ENCODE measurements at regions not wholly inside any gene's neighbourhood (a gene's known extent, or its start where the extent isn't known, plus 50 kb on each side); places are given as distances from the start of the nearest gene placed in this dataset.

GRCh38 chr4:185932491-185932890 is 120.5 kb upstream of the SORBS2 start:
- Histone ChIP-seq H3K36me3 (ENCODE audit: insufficient read depth, low read length) (no peaks in the 10 kb centered on the region), H2AFZ (ENCODE audit: low read depth, low read length) (no peak overlapping the region), H3K27me3 (ENCODE audit: insufficient read depth, low read depth, low read length) (no peaks in the 10 kb centered on the region), H3K79me2 (replicated peaks; ENCODE audit: insufficient read depth, low read length) (no peaks in the 10 kb centered on the region), H3K27ac (ENCODE audit: low read length) (no peak overlapping the region), H3K9me2 (ENCODE audit: insufficient read depth, low read length) (no peaks in the 10 kb centered on the region), H4K20me1 (ENCODE audit: insufficient read depth) (no peaks in the 10 kb centered on the region), H3K4me3 (ENCODE audit: low read length) (no peak overlapping the region), H3F3A (ENCODE audit: insufficient read depth, low read length, poor library complexity, severe bottlenecking) (no peaks in the 10 kb centered on the region), H3K4me2 (ENCODE audit: low read length) (no peak overlapping the region), H3K9ac (ENCODE audit: low read length) (no peak overlapping the region), H3K9me3 (ENCODE audit: low read length) (no peaks in the 10 kb centered on the region)
- TF ChIP-seq POLR2AphosphoS5 (IDR thresholded peaks at IDR 0.05) (no peak), REST (IDR thresholded peaks at IDR 0.05; ENCODE audit: borderline replicate concordance) (no peak), EZH2 (IDR thresholded peaks at IDR 0.05; ENCODE audit: borderline replicate concordance, insufficient read depth, low read length, poor library complexity, severe bottlenecking) (no peak), SMC3 (conservative IDR thresholded peaks at IDR 0.05; ENCODE audit: poor library complexity) (no peak), EP300 (conservative IDR thresholded peaks at IDR 0.05; ENCODE audit: poor library complexity, severe bottlenecking) (no peak), MXI1 (conservative IDR thresholded peaks at IDR 0.05; ENCODE audit: poor library complexity, severe bottlenecking) (no peak), TAF1 (IDR thresholded peaks at IDR 0.05; ENCODE audit: low read depth) (no peak), RAD21 (conservative IDR thresholded peaks at IDR 0.05) (no peak)
- TF ChIP-seq, protein P1, sequence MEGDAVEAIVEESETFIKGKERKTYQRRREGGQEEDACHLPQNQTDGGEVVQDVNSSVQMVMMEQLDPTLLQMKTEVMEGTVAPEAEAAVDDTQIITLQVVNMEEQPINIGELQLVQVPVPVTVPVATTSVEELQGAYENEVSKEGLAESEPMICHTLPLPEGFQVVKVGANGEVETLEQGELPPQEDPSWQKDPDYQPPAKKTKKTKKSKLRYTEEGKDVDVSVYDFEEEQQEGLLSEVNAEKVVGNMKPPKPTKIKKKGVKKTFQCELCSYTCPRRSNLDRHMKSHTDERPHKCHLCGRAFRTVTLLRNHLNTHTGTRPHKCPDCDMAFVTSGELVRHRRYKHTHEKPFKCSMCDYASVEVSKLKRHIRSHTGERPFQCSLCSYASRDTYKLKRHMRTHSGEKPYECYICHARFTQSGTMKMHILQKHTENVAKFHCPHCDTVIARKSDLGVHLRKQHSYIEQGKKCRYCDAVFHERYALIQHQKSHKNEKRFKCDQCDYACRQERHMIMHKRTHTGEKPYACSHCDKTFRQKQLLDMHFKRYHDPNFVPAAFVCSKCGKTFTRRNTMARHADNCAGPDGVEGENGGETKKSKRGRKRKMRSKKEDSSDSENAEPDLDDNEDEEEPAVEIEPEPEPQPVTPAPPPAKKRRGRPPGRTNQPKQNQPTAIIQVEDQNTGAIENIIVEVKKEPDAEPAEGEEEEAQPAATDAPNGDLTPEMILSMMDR (IDR thresholded peaks at IDR 0.05; ENCODE audit: poor library complexity, severe bottlenecking): no peak

DNA sequence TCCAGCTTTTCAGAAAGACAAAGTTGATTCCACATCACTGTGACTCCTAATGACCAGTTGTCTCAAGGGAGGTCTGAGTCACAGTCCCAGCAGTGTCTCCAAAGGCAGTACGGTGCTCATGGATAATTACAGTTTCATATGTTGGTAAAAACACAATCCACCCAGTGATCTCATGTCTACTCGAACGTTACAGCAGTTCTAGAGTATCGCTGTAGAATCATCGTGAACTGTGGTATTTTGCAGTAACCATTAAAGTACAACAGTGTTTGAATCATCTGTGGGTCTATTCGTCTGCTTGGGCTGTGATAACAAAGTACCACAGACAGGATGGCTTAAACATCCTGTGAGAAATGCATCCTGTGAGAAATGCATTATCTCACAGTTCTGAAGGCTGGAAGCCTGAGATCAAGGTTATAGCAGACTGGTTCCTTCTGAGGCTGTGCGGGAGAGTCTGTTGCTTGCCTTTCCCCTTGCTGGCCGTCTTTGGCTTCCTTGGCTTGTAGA is 121.1 kb upstream of the SORBS2 start:
- H3K36me3 ChIP-seq (ENCODE audit: insufficient read depth, low read length): no peaks in the 10 kb centered on the region
- no peaks in the 10 kb centered on the region for H3K79me2 ChIP-seq (replicated peaks; ENCODE audit: insufficient read depth, low read length)
- H3F3A ChIP-seq (ENCODE audit: insufficient read depth, low read length, poor library complexity, severe bottlenecking): no peaks in the 10 kb centered on the region
- no peak overlapping the region for H3K4me2 ChIP-seq (ENCODE audit: low read length)
- no peaks in the 10 kb centered on the region for H3K27me3 ChIP-seq (ENCODE audit: insufficient read depth, low read depth, low read length)
- H3K9me3 ChIP-seq (ENCODE audit: low read length): no peaks in the 10 kb centered on the region
- no peak overlapping the region for H3K9ac ChIP-seq (ENCODE audit: low read length)
- no peaks in the 10 kb centered on the region for H3K9me2 ChIP-seq (ENCODE audit: insufficient read depth, low read length)
- H3K27ac ChIP-seq (ENCODE audit: low read length): no peak overlapping the region
- no peak overlapping the region for H3K4me3 ChIP-seq (ENCODE audit: low read length)
- no peak overlapping the region for H2AFZ ChIP-seq (ENCODE audit: low read depth, low read length)
- no peaks in the 10 kb centered on the region for H4K20me1 ChIP-seq (ENCODE audit: insufficient read depth)
- TF ChIP-seq, protein P1 (IDR thresholded peaks at IDR 0.05; ENCODE audit: poor library complexity, severe bottlenecking): no peak
- no peak for TF ChIP-seq SMC3 (conservative IDR thresholded peaks at IDR 0.05; ENCODE audit: poor library complexity)
- TF ChIP-seq REST (IDR thresholded peaks at IDR 0.05; ENCODE audit: borderline replicate concordance): no peak
- TF ChIP-seq MXI1 (conservative IDR thresholded peaks at IDR 0.05; ENCODE audit: poor library complexity, severe bottlenecking): no peak
- TF ChIP-seq POLR2AphosphoS5 (IDR thresholded peaks at IDR 0.05): no peak
- no peak for TF ChIP-seq EP300 (conservative IDR thresholded peaks at IDR 0.05; ENCODE audit: poor library complexity, severe bottlenecking)
- no peak for TF ChIP-seq TAF1 (IDR thresholded peaks at IDR 0.05; ENCODE audit: low read depth)
- no peak for TF ChIP-seq RAD21 (conservative IDR thresholded peaks at IDR 0.05)
- no peak for TF ChIP-seq EZH2 (IDR thresholded peaks at IDR 0.05; ENCODE audit: borderline replicate concordance, insufficient read depth, low read length, poor library complexity, severe bottlenecking)
